HG03039 (cell line): ENCODE measurements at regions not wholly inside any gene's neighbourhood (a gene's known extent, or its start where the extent isn't known, plus 50 kb on each side); places are given as distances from the start of the nearest gene placed in this dataset.

ENCODE experiments used
- ATAC-seq: cut with Tn5 transposase; IDR thresholded peaks from one replicate; pipeline ENCODE4 v1.9.1; 2021; ENCODE audit warnings: mild to moderate bottlenecking, moderate library complexity; ENCODE audit not compliant: unreplicated experiment

DNA sequence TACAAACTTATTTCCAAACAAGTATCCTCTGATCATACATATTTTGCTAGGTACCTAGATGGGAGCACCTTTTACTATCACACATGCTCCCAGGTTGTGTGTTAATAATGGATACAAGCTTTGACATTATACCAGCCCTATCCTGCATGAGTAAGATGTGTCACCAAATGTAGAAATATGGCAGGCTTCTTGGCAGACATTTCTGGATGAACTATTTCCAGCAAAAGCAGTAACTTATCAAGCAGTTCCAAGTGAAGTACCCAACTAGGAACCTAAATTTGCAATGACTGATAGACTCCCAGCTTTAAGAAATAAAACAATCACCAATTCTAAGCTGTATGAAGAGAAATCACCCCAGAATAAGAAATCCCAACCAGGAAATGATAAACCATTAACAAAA, 103.7 kb upstream of the TMEM72 start:
- ATAC-seq = no peak

- no peak for ATAC-seq
Measured at GRCh38 chr10:44809647-44810046, 101.5 kb upstream of the TMEM72 start.

DNA sequence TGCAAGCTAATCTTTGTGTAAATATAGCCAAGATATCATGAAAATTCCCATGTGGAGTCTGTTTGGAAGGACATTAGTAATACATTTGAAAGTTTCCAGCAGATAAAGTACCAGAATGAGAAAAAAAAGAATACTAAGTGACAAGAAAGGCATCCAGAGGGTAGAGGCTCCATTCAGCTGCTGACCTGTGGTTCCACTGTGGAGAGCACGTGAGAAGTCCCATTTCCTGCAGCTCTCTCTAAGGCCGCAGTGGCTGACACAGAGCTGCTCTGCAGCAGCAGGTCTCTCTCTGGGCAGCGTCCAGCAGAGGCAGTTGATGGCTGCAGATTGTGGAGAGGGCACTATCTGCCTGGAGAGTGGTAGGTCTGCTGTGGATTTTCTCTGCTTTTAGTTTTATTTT, 100.1 kb upstream of the TMEM72 start:
- no peak for ATAC-seq

DNA sequence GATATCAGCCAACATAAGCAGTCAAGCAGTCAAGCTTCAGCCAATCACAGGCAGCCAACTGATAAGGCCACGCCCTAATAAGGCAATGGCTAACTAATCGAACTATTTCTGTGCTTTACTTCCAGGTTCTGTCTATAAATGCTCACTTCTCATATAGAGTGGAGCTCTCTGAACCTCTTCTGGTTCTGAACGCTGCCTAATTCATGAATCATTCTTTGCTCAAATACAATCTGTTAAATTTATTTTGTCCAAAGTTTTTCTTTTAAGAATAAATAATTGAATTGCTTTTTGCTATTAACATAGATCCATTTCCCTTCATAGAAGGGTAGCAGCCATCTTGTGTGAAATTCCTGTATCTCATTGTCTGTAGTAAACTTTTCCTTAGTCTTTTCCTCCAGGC, 97.9 kb upstream of the TMEM72 start:
- no peak for ATAC-seq

GRCh38 chr10:44814929-44815328, 96.2 kb upstream of the TMEM72 start:
- ATAC-seq = no peak

DNA sequence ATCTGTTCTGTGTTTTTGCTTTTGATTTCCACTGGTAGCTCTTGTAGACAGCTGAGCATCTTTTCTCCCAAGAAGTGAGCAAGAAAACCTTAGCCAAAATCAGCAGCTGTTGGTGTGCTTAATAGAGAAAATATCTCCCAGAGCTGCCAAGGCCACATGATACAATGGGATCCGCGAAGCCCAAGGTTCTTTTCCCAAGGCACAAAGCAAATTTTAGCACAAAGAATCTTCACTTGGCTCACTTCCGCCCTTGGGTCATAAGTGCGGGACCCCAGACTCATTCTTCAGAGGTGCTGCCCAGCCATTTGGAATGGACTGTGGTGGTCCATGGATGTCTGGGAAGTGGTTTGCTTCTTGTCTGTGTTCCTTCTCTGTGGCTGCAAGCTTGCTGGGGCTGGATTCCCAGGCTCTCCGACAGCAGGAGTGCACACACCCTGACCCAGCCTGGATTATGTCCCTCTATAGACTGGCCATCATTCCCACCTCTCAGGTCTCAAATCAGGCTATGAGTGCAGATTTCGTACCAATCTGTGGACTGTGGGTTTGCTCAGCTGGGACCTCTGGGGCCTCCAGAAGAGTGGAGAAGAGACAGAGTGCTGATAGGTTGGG, 93.0 kb upstream of the TMEM72 start:
- no peak for ATAC-seq

DNA sequence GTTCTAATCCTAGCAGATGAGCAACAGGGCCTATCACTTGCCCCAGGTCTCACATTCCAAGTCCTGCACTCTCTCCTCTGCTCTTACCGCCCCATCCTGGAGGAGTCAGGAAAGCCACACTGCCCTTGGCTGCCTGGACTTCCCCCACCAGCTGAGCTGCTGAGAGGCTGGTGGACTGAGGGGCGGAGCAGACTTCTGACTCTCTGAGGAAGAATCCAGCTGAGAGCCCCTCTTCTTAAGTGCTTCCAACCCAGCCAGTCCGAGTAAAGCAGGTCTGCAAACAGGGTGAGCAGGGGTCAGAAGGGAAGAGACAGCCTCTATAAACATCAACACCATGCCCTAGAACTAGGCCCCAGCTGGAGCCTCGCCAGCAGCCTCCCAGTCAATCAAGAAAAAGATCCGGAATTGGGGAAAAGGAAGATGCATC, 92.4 kb upstream of the TMEM72 start:
- no peak for ATAC-seq

GRCh38 chr10:44820094-44820493, 91.0 kb upstream of the TMEM72 start:
- no peak for ATAC-seq

- no peak for ATAC-seq
Measured at GRCh38 chr10:44821290-44821689, 89.8 kb upstream of the TMEM72 start.

GRCh38 chr10:44822349-44822748, 88.8 kb upstream of the TMEM72 start:
- no peak for ATAC-seq

DNA sequence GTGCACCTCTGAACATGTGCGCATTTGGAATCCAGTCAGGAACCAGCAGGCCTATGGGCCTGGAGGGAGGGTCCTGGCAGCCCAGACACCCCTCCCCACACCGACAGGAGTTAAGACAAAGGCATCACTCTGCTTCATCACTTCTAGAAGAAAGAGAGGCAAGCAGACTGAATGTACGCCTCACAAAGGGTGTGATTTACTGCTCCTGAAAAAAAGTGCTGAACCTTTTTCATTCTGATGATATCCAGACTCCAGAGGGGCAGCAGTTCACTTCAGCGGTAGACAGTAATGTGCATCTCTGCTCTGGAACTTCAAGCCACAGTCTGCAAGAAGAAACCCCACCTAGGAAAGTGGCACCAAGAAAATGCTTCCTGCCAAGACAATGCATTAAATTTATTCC, 88.2 kb upstream of the TMEM72 start:
- no peak for ATAC-seq

DNA sequence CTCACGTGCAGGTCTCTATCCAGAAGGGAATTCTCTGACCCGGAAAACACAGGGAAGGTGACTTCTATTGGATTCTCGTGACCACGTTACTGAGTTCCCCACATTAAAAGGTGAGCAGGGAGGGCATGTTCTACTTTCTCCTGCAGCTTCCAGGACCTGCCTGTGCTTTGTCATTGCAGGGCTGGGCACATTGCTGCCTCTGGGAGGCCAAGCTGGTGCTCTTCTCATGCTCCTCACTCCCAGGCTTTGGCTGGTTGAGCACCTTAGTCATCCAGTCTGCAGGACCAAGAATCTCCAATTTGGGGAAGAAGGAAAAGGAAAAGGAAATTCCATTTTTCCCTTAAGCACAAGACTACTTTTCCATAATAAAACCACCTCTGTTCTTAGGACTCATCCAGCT, 86.5 kb upstream of the TMEM72 start:
- ATAC-seq = no peak

DNA sequence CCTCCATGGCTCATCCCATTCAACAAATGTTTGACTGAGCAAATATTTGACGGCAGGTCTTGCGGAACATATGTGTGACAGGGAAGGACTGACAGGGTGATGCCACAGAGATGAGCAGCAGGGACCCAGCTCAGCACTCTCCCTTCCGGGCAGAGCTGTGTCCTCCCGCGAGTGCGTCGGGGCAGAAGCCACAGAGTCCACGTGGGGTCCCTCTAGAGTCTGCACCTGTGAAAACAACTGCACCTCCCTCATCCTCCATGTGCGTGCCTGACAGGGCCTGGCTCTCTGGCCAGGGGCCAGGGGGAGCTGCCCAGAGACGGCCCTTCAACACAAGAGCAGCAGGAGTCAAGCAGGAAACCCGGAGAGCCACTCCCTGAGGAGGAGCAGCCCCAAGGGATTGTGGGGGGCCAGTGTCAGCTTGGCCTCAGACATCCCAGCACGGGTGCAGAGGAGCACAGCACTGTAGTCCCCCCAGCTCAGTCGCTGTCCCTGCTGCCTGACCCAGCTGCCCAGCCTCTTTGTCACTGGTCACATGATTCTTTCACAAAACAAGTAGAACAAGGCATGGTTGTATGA, 83.6 kb upstream of the TMEM72 start:
- no peak for ATAC-seq

- no peak for ATAC-seq
Measured at GRCh38 chr10:44828508-44829142, 82.5 kb upstream of the TMEM72 start.

DNA sequence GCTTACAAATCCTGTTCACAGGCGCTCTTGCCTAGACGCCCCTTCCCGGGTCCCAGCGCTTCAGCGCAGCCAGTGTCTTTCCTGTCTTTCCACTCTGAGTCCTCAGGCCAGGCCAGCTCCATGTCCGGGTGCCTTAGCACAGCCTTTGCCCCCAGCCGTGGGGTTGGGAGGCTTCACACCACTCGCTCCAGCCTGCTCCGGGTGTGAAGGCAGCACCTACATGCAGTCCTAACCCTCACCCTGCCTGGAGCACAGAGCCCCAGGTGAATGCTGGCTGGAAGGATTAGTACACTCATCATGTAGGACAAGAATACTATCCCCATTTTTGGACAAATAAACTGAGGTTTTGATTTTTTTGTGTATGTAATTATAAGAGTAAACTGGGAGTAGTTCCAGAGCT, 81.7 kb upstream of the TMEM72 start:
- ATAC-seq = no peak

DNA sequence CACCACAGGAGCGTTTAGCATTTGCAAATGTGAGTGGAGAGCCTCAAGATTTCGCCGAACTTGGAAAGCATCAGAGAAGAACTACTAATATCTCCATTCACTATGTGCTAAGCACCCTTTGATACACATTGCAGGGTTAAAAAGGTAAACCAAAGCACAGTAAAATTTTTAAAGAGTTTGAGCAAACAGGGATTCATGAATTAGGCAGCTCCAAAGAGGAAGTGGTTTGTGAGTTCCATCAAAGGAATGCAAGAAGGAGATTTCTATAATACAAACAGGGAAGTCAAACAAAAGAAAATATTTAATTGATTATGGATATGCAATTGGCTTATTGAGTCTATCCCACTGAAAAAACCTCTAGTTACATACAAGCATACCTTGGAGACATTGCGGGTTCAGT, 81.1 kb upstream of the TMEM72 start:
- no peak for ATAC-seq

DNA sequence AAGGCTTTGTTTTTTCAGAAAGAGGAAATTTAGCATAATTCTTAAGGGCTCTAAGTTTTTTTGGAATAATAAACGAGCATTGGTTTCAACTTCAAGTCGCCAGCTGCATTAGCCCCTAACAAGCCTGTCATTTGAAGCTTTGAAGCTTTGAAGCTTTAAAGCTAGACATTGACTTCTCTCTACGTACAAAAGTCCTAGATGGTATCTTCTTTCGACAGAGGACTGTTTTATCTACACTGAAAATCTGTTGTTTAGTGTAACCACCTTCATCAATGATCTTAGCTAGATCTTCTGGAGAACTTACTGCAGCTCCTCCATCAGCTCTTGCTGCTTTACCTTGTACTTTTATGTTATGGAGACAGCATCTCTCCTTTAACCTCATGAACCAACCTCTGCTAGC, 79.6 kb upstream of the TMEM72 start:
- no peak for ATAC-seq

GRCh38 chr10:44832595-44833390, 78.3 kb upstream of the TMEM72 start:
- no peak for ATAC-seq

DNA sequence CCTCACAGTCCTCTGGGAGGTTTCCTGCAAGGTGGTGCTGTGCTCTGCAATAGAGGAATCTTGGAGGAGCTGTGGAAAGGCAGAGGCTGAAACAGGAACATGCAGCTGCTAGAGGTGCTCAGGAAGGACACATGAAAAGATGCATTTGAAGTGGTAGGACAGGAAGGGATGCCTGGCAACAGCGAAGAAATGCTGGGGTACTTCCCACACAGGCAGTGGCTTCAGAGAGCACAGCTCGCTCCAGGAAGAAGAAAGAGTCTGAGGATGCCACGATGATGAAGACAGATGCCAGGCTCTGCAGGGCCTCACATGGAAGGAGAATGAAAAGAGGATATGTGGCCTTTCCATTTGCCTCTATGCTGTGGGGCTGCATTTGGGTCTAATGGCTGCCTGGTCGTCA, 77.0 kb upstream of the TMEM72 start:
- ATAC-seq = no peak

DNA sequence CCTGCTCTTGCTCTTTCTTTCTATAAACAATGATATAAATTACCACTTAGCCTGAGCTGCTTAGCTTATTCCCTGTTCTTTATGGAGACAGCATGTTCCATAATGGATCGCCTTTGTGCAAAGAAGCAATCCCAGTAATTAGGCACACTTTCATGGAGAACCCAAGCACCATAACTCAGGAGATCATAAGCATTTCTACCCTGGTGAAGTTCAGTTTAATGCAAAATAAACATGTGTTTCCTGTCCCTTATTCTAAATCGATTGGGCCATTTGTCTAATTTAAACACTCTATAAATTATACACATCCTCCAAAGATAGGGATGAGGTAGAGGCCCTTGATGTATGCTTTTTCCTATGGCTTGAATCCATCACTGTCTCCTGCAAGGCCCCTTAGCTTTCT, 75.8 kb upstream of the TMEM72 start:
- no peak for ATAC-seq

GRCh38 chr10:44843484-44843883, 67.7 kb upstream of the TMEM72 start:
- no peak for ATAC-seq
